A549 (cell line): ENCODE measurements at regions not wholly inside any gene's neighbourhood (a gene's known extent, or its start where the extent isn't known, plus 50 kb on each side); places are given as distances from the start of the nearest gene placed in this dataset.

ENCODE experiments used
- ATAC-seq, 2 experiments: fragments of 200-7000 bp in 1 of 2; fragments of >200 bp in 1 of 2; cut with Nextera tagmentation in 1 of 2; cut with Tn5 transposase in 1 of 2; 3 replicates each; pipeline versions ENCODE4 v1.8.0 to v1.9.1; 2018 to 2020; ENCODE audit warnings: mild to moderate bottlenecking in 1 of 2, moderate library complexity in 1 of 2
- CTCF ChIA-PET: fragments of 300-600 bp; sonication (Branson Sonifier 250); formaldehyde crosslinking; extraction: SDS; loops from one replicate; lab custom pipeline; 2021; ENCODE audit warnings: antibody characterized with exemption, inconsistent platforms; lab: Yijun Ruan, JAX
- POLR2A ChIA-PET: fragments of 350-600 bp; formaldehyde crosslinking; extraction: SDS; loops from one replicate; lab custom pipeline; 2021; ENCODE audit warnings: antibody characterized with exemption, inconsistent platforms; lab: Yijun Ruan, JAX
- DNase-seq, 2 experiments: peaks; one replicate each; pipeline versions ENCODE4 v3.0.0 to v3.0.0-alpha.2; 2011 to 2016; ENCODE audit warnings: low read depth in 1 of 2, low spot score in 1 of 2
- FAIRE-seq: peaks from 2 replicates; lab custom pipeline; 2011; peaks lifted over from hg19 to GRCh38; lab: Jason Lieb, UNC
- H3K27ac ChIP-seq, 2 experiments: fragments of >200 bp; sonication (Bioruptor Twin); formaldehyde crosslinking; 3 replicates each; pipeline ENCODE4 v1.5.1; 2016 to 2017
- H3K4me1 ChIP-seq: fragments of >200 bp; sonication (Bioruptor Twin); formaldehyde crosslinking; 3 replicates; pipeline ENCODE4 v1.6.1; 2016
- H3K4me2 ChIP-seq: fragments of >200 bp; sonication (Bioruptor Twin); formaldehyde crosslinking; 3 replicates; pipeline ENCODE4 v1.6.1; 2016
- H3K4me3 ChIP-seq: fragments of >200 bp; sonication (Bioruptor Twin); formaldehyde crosslinking; 3 replicates; pipeline ENCODE4 v1.5.1; 2016
- H3K9me3 ChIP-seq: fragments of >200 bp; sonication (Bioruptor Twin); formaldehyde crosslinking; 3 replicates; pipeline ENCODE4 v1.6.1; 2016
- BHLHE40 ChIP-seq: IDR thresholded peaks from 2 replicates; pipeline ENCODE4 v1.6.1; 2012; ENCODE audit warnings: low read depth, low read length, inconsistent platforms
- CBX8 ChIP-seq: fragments of 200-600 bp; sonication (generic); IDR thresholded peaks from 2 replicates; pipeline ENCODE4 v1.6.1; 2016
- CEBPB ChIP-seq, 2 experiments: fragments of >200 bp in 1 of 2; sonication (Bioruptor Twin) in 1 of 2; formaldehyde crosslinking in 1 of 2; IDR thresholded peaks; 2 replicates each; pipeline ENCODE4 v1.6.1; 2012 to 2016
- CHD4 ChIP-seq: fragments of 200-600 bp; sonication (generic); IDR thresholded peaks from 2 replicates; pipeline ENCODE4 v1.6.1; 2016; ENCODE audit warnings: antibody characterized with exemption, mild to moderate bottlenecking, borderline replicate concordance
- EHF ChIP-seq: fragments of 250-450 bp; sonication (Bioruptor Pico); IDR thresholded peaks from 2 replicates; pipeline ENCODE4 v1.5.0; 2020; ENCODE audit warnings: mild to moderate bottlenecking
- FOSL2 ChIP-seq, 2 experiments: fragments of 450-650 bp in 1 of 2; fragments of >200 bp in 1 of 2; sonication (Bioruptor Twin) in 1 of 2; formaldehyde crosslinking; IDR thresholded peaks; 2 replicates each; pipeline versions ENCODE4 v1.5.0 to v1.6.1; 2016 to 2020; ENCODE audit warnings: mild to moderate bottlenecking in 1 of 2, moderate library complexity in 1 of 2
- FOXS1 ChIP-seq: fragments of 250-450 bp; sonication (Bioruptor Pico); IDR thresholded peaks from 2 replicates; pipeline ENCODE4 v1.5.0; 2020; ENCODE audit warnings: mild to moderate bottlenecking, moderate library complexity
- HEYL ChIP-seq: fragments of 250-450 bp; sonication (Bioruptor Pico); IDR thresholded peaks from 2 replicates; pipeline ENCODE4 v1.8.0; 2021; ENCODE audit warnings: mild to moderate bottlenecking, moderate library complexity
- HOXB13 ChIP-seq: fragments of 250-450 bp; sonication (Bioruptor Pico); IDR thresholded peaks from 2 replicates; pipeline ENCODE4 v1.5.0; 2020; ENCODE audit warnings: low read depth, mild to moderate bottlenecking, moderate library complexity
- JUN ChIP-seq, 2 experiments: fragments of >200 bp; sonication (Bioruptor Twin); formaldehyde crosslinking; IDR thresholded peaks; 2 replicates in 1 of 2; 3 replicates in 1 of 2; pipeline ENCODE4 v1.6.1; 2016 to 2017
- JUNB ChIP-seq: fragments of >200 bp; sonication (Bioruptor Twin); formaldehyde crosslinking; IDR thresholded peaks from 2 replicates; pipeline ENCODE4 v1.6.1; 2016
- MYC ChIP-seq: IDR thresholded peaks from 2 replicates; pipeline ENCODE4 v1.6.1; 2012; ENCODE audit warnings: mild to moderate bottlenecking, inconsistent platforms, low read length, improper control_type of control experiment, borderline replicate concordance
- NPAS2 ChIP-seq: fragments of 250-450 bp; sonication (Bioruptor Pico); IDR thresholded peaks from 2 replicates; pipeline ENCODE4 v1.8.0; 2022; ENCODE audit warnings: mild to moderate bottlenecking, moderate library complexity, borderline replicate concordance
- PBX3 ChIP-seq: IDR thresholded peaks from 2 replicates; pipeline ENCODE4 v1.6.1; 2012
- POLR2A ChIP-seq: IDR thresholded peaks from 2 replicates; pipeline ENCODE4 v1.6.1; 2012; ENCODE audit warnings: mild to moderate bottlenecking, low read length
- RARB ChIP-seq: fragments of 250-450 bp; sonication (Bioruptor Pico); IDR thresholded peaks from 2 replicates; pipeline ENCODE4 v1.8.0; 2021; ENCODE audit warnings: mild to moderate bottlenecking, moderate library complexity
- RCOR1 ChIP-seq: fragments of 150-350 bp; IDR thresholded peaks from 2 replicates; pipeline ENCODE4 v1.6.1; 2014; ENCODE audit warnings: antibody characterized with exemption, low read length, low read depth
- RFX5 ChIP-seq: fragments of 450-650 bp; IDR thresholded peaks from 2 replicates; pipeline ENCODE4 v1.7.1; 2014; ENCODE audit warnings: antibody characterized with exemption, mild to moderate bottlenecking, moderate library complexity
- SREBF2 ChIP-seq: fragments of 450-650 bp; IDR thresholded peaks from 2 replicates; pipeline ENCODE4 v1.6.1; 2014; ENCODE audit warnings: mild to moderate bottlenecking, moderate library complexity
- TP53 ChIP-seq: fragments of 250-450 bp; sonication (Bioruptor Pico); IDR thresholded peaks from 2 replicates; pipeline ENCODE4 v1.5.0; 2021; ENCODE audit warnings: mild to moderate bottlenecking, moderate library complexity
- ZC3H11A ChIP-seq: fragments of 450-650 bp; IDR thresholded peaks from 2 replicates; pipeline ENCODE4 v1.6.1; 2014; ENCODE audit warnings: antibody characterized with exemption, mild to moderate bottlenecking
- ZNF302 ChIP-seq: fragments of 250-450 bp; sonication (Bioruptor Pico); IDR thresholded peaks from 2 replicates; pipeline ENCODE4 v1.9.0; 2021; ENCODE audit warnings: inconsistent platforms, mild to moderate bottlenecking, moderate library complexity
- WGBS: methylation state at CpG from one replicate; pipeline ENCODE4 v1.1.6; 2017; ENCODE audit errors: missing lambda C conversion rate; 5-methylcytosine and 5-hydroxymethylcytosine counted together
- TF ChIP-seq, protein P1 (sequence below): fragments of >200 bp; sonication (Bioruptor Twin); formaldehyde crosslinking; IDR thresholded peaks from 2 replicates; pipeline ENCODE4 v1.6.1; 2016
- TF ChIP-seq, protein P2 (sequence below): fragments of >200 bp; sonication (Bioruptor Twin); formaldehyde crosslinking; IDR thresholded peaks from 3 replicates; pipeline ENCODE4 v1.6.1; 2016
- TF ChIP-seq, protein P3 (sequence below): fragments of 150-350 bp; IDR thresholded peaks from 2 replicates; pipeline ENCODE4 v1.6.1; 2014; ENCODE audit warnings: low read depth, mild to moderate bottlenecking, low read length
- TF ChIP-seq, protein P4 (sequence below): fragments of 450-650 bp; IDR thresholded peaks from 2 replicates; pipeline ENCODE4 v1.6.1; 2014; ENCODE audit warnings: antibody characterized with exemption

- TF ChIP-seq PBX3 (no peak), EHF (CRISPR knock-in tag) (no peak), SREBF2 (no peak)
Observed at GRCh38 chr18:76546436-76546835, 51.4 kb upstream of the ZNF516 start (continued).

DNA sequence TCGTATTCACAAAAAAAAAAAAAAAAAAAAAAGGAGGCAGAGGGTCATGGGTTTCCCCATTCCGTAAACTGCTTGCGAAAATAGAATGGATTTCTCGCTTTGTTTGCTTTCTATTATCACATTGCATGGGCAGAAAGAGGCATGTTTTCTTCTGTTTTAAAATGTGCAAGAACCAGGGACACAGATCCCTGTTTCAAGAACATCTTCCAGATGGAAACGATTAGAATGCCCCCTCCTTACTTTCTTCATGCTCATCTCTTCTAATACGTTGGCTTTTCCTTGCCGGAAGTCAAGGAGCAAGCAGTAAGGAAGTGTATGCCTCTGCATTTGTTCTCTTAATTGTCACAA is 51.0 kb upstream of the ZNF516 start:
- no peak for FAIRE-seq
- TF ChIP-seq JUNB (no peak), FOXS1 (CRISPR knock-in tag) (no peak), CBX8 (no peak), EHF (CRISPR knock-in tag) (no peak), MYC (no peak), JUN (IDR thresholded peaks at IDR 0.05) (no peak), ZNF302 (CRISPR knock-in tag) (no peak), CEBPB (IDR thresholded peaks at IDR 0.05) (no peak), RFX5 (no peak), TP53 (CRISPR knock-in tag) (no peak), PBX3 (no peak), POLR2A (no peak), FOSL2 (IDR thresholded peaks at IDR 0.05) (no peak), FOSL2 (CRISPR knock-in tag; IDR thresholded peaks at IDR 0.05) (no peak), ZC3H11A (no peak), HEYL (CRISPR knock-in tag) (no peak), NPAS2 (CRISPR knock-in tag) (no peak)
- Histone ChIP-seq H3K9me3 (no peaks in the 10 kb centered on the region), H3K4me1 (no peaks in the 10 kb centered on the region), H3K4me3 (no peak overlapping the region), H3K27ac (no peak overlapping the region), H3K4me2 (no peak overlapping the region)
- WGBS, result 44% methylated on average over 7 of the region's 7 CpGs
- no peak for DNase-seq
- CTCF ChIA-PET, result interaction anchor here (1.2 kb wide), 2 partner anchors 14 to 164 kb away, joined by 3 read pairs; no protein-coding TSS in a partner anchor
- ATAC-seq, result no peak
- POLR2A ChIA-PET, result no interaction called here

GRCh38 chr18:76545433-76546087 is 50.5 kb upstream of the ZNF516 start:
- FAIRE-seq (no peak), ATAC-seq (no peak), DNase-seq (no peak)
- CTCF ChIA-PET, result interaction anchor here (1.2 kb wide), 2 partner anchors 14 to 164 kb away, joined by 3 read pairs; no protein-coding TSS in a partner anchor
- no peak for TF ChIP-seq CBX8
- TF ChIP-seq, protein P1, sequence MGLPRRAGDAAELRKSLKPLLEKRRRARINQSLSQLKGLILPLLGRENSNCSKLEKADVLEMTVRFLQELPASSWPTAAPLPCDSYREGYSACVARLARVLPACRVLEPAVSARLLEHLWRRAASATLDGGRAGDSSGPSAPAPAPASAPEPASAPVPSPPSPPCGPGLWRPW, result no peak
- TF ChIP-seq, protein P2, sequence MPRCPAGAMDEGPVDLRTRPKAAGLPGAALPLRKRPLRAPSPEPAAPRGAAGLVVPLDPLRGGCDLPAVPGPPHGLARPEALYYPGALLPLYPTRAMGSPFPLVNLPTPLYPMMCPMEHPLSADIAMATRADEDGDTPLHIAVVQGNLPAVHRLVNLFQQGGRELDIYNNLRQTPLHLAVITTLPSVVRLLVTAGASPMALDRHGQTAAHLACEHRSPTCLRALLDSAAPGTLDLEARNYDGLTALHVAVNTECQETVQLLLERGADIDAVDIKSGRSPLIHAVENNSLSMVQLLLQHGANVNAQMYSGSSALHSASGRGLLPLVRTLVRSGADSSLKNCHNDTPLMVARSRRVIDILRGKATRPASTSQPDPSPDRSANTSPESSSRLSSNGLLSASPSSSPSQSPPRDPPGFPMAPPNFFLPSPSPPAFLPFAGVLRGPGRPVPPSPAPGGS, result no peak
- TF ChIP-seq HOXB13 (CRISPR knock-in tag), result no peak
- TF ChIP-seq EHF (CRISPR knock-in tag), result no peak
- TF ChIP-seq, protein P3, sequence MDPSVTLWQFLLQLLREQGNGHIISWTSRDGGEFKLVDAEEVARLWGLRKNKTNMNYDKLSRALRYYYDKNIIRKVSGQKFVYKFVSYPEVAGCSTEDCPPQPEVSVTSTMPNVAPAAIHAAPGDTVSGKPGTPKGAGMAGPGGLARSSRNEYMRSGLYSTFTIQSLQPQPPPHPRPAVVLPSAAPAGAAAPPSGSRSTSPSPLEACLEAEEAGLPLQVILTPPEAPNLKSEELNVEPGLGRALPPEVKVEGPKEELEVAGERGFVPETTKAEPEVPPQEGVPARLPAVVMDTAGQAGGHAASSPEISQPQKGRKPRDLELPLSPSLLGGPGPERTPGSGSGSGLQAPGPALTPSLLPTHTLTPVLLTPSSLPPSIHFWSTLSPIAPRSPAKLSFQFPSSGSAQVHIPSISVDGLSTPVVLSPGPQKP, result no peak
- TF ChIP-seq BHLHE40, result no peak
- no peak for TF ChIP-seq CHD4
- TF ChIP-seq, protein P4, sequence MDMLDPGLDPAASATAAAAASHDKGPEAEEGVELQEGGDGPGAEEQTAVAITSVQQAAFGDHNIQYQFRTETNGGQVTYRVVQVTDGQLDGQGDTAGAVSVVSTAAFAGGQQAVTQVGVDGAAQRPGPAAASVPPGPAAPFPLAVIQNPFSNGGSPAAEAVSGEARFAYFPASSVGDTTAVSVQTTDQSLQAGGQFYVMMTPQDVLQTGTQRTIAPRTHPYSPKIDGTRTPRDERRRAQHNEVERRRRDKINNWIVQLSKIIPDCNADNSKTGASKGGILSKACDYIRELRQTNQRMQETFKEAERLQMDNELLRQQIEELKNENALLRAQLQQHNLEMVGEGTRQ, result no peak
- TF ChIP-seq RARB, result no peak
- TF ChIP-seq RCOR1, result no peak
- Histone ChIP-seq H3K4me3 (no peak overlapping the region), H3K27ac (no peak overlapping the region), H3K4me1 (no peaks in the 10 kb centered on the region), H3K4me2 (no peak overlapping the region), H3K9me3 (no peaks in the 10 kb centered on the region)
- POLR2A ChIA-PET, result no interaction called here
- 69% methylated on average over 10 of the region's 14 CpGs for WGBS
